ENCODE measurements at regions not wholly inside any gene's neighbourhood (a gene's known extent, or its start where the extent isn't known, plus 50 kb on each side); places are given as distances from the start of the nearest gene placed in this dataset.

- TF ChIP-seq ZNF592 (IDR thresholded peaks at IDR 0.05): no peak
- TF ChIP-seq ZNF384 (IDR thresholded peaks at IDR 0.05; ENCODE audit: borderline replicate concordance, low read depth, low read length): no peak
- no peak for TF ChIP-seq TCF7 (IDR thresholded peaks at IDR 0.05; ENCODE audit: borderline replicate concordance)
- no peak for TF ChIP-seq RUNX3 (IDR thresholded peaks at IDR 0.05; ENCODE audit: low read length)
Observed at GRCh38 chr21:38976900-38977299, 171.2 kb downstream of the ETS2 start (continued).

- H3K79me2 ChIP-seq (ENCODE audit: control insufficient read depth, insufficient read depth, low read length): no peaks in the 10 kb centered on the region
- H3K27me3 ChIP-seq (replicated peaks in 1 of 2; ENCODE audit: control insufficient read depth in 2 of 2, insufficient read depth in 2 of 2, low read length in 1 of 2): no peaks in the 10 kb centered on the region
- ChIA-PET POLR2A (no interaction called here), RAD21 (ENCODE audit: unreplicated experiment) (no interaction called here), SMC1A (ENCODE audit: uncharacterized antibody, unreplicated experiment) (no interaction called here), CTCF (interaction anchor here (1.2 kb wide), 1 partner anchor 16 kb away, joined by 3 read pairs; no protein-coding TSS in a partner anchor)
- ATAC-seq (no peak), FAIRE-seq (no peak), DNase-seq (ENCODE audit: low read depth, low spot score) (no peak)
- no peaks in the 10 kb centered on the region for H3K4me1 ChIP-seq (ENCODE audit: control insufficient read depth, insufficient read depth, low read length)
- H3K9me3 ChIP-seq (replicated peaks; ENCODE audit: control insufficient read depth, insufficient read depth, low read length): no peaks in the 10 kb centered on the region
- H3K4me3 ChIP-seq: no peak overlapping the region
- no peak overlapping the region for H2AFZ ChIP-seq (ENCODE audit: control insufficient read depth, low read depth, low read length)
- no peak for TF ChIP-seq EZH2 (IDR thresholded peaks at IDR 0.05; ENCODE audit: borderline replicate concordance, control insufficient read depth, low read depth, low read length)
- no peak for TF ChIP-seq SMC3 (IDR thresholded peaks at IDR 0.05; ENCODE audit: borderline replicate concordance, low read length)
- TF ChIP-seq SREBF1 (IDR thresholded peaks at IDR 0.05; ENCODE audit: low read length): no peak
- TF ChIP-seq TARDBP (IDR thresholded peaks at IDR 0.05; ENCODE audit: borderline replicate concordance): no peak
- TF ChIP-seq NRF1 (conservative IDR thresholded peaks at IDR 0.05; ENCODE audit: low read depth, low read length): no peak
- TF ChIP-seq PAX8 (IDR thresholded peaks at IDR 0.05): no peak
- no peak for TF ChIP-seq MAX (IDR thresholded peaks at IDR 0.05; ENCODE audit: low read depth, low read length)
- no peak overlapping the region for H3K27ac ChIP-seq (ENCODE audit: control insufficient read depth, insufficient read depth)
- intact Hi-C loops (cut with micrococcal nuclease; ENCODE audit: unreplicated experiment): no loop called here
- no TSS peak for BruUV-seq (replicated peaks)
- no peak overlapping the region for H3K4me2 ChIP-seq (ENCODE audit: control insufficient read depth, insufficient read depth)
- no peak overlapping the region for H3K9ac ChIP-seq (ENCODE audit: control insufficient read depth, insufficient read depth, low read length)
- 26% methylated on average over 6 of the region's 6 CpGs for WGBS (ENCODE audit: insufficient coverage, insufficient replicate concordance, low lambda C conversion rate, missing lambda C conversion rate)
- no peaks in the 10 kb centered on the region for H4K20me1 ChIP-seq (ENCODE audit: control insufficient read depth, insufficient read depth)
- in situ Hi-C loops (cut with MboI): no loop called here
- H3K36me3 ChIP-seq (ENCODE audit: control insufficient read depth in 2 of 2, insufficient read depth in 2 of 2, low read length in 1 of 2): no peaks in the 10 kb centered on the region
Observed at GRCh38 chr21:38973552-38973951, 167.8 kb downstream of the ETS2 start.

Measured in GM12878 (cell line).